Activated CD4-positive, alpha-beta T cell treated with anti-CD3 and anti-CD28 coated beads for 48 hours (primary cell): ENCODE measurements at regions not wholly inside any gene's neighbourhood (a gene's known extent, or its start where the extent isn't known, plus 50 kb on each side); places are given as distances from the start of the nearest gene placed in this dataset.

ENCODE experiments used
- DNase-seq: peaks from one replicate; pipeline ENCODE4 v3.0.0-alpha.2; 2020

DNA sequence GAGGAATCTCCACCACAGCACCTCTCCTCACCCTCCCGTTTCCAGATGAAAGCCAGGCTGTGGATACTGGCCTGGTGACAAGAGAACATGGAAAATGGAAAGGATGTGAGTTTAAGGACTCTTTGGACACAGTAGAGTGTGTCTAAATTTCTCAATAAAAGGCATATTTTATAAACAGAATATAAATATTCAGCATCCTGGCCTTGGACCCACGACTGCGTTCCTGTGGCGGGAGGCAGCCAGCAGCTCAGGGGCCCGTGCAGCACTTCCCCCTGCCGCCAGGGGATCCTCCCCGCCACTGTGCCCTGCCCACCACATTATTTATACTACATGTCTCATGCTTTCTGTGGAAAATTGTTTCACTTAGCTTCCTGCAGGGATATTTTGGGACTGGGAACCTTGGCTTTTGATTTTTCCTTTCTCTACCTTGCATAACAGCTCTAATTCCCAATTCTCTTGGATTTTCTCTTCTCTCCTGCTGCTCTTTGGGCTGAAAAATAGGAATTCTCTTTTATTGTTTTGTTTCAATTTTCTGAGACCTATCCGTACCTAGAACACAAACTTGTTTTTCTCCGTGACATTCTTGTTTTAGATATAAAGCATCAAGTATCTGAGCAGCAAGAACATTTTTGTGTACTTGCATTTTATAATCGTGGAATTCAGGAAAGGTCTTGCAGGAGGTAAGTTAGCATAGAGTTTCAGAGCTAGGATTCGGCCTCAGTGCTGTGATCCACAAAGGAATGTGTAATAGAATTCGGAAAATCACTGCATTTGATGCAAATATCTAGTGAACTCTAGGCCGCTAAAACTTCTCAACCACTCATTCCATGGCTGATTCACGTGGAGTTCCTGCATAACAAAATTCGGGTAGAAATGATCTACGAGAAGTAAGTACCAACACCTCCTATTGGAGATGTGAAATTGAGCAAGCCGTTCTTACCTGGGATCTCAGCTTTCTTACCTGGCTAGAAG, 107.7 kb upstream of the SPATA13 start:
- no peak for DNase-seq

DNA sequence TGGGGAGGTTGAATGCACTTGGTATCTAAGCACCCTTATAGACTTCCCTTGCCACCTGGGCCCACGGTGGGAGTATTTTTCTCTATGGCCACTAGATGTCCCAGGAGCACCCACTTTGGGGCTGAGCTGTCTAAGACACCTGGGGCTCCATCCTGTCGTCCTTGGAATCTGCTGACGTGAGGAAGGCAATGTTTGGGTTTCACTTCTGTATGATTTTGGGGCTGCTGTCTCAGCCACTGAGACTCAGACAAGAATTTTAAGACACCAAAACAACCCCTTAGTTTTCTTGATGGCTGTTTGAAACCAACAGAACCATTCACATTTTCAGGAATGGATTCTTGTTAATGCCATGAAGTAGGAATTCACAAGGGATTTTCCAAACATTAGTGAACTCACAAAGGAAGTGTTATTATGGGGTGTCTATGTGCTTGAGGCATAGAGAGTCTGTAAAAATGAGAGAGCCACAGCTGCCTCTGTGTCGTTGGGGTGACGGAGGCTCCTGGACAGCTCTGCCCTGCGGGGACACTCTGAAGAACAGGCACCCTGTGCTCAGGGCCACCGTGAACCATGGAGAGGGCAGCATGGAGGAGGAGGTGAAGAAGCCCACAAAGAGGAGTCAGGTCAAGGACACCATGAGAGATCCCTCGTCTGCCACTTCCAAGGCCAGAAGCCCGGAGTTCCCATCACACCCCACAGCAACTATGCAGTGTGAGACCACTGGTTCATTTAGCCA, 106.8 kb upstream of the SPATA13 start:
- peak; percentile 76 for DNase-seq

DNA sequence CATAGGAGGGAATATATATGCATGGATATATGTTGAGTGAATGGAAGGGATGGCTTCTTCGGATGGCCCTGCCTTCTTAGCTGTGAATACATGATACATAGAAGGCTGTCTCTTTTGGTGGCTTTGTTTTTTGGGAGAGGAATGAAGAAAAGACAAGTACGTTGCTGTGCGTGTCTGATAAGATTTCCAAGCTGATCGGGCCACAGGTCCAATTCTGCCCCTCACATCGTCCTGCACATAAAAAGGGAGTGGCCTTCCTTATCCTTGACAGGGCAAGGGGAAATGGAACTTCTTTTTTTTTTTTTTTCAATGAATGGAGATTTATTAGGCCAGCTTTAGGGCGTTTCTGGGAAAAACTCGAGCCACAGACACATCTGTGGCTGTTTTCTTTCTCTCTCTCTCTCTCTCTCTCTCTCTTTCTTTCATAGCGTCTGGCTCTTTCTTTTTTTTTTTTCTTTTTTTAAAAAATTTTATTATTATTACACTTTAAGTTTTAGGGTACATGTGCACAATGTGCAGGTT, 103.8 kb upstream of the SPATA13 start:
- no peak for DNase-seq

DNA sequence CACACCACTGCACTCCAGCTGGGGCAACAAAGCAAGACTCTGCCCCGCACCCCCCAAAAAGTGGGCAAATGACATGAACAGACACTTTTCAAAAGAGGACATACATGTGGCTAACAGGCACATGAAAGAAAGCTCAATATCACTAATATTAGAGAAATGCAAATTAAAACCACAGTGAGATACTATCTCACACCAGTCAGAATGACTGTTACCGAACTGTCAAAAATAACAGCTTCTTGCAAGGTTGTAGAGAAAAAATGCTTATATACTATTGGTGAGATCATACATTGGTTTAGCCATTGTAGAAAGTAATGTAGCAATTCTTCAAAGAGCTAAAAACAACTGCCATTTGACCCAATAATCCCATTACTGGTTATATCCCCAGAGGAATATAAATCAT, 99.5 kb upstream of the SPATA13 start:
- DNase-seq: no peak

DNA sequence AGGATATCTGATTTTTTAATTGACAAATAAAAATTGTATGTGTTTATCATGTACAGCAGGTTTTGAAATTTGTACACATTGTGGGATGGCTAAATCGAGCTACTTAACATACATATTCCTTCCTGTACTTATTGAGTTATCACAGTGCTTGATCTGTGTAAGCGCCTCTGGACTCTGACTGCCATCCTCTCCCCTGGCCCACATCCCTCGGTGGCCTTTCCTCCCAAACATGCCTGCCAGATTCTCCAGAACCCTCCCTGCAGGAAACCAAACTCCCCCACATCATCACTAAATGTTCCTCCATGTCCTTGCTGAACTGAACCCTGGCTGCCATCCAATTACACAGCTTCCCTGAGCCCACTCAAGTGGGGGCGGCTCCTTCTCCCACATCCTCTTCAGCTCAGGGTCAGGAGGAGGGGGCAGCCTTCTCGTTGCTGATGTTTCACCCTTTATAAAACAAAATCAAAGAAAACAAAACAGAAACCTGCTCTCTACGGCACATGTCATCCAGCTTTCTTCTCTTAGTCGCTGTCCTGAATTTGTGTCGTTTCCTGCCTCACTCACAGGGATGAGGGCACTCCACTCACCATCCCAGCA, 97.1 kb upstream of the SPATA13 start:
- peak; percentile 15 for DNase-seq

DNA sequence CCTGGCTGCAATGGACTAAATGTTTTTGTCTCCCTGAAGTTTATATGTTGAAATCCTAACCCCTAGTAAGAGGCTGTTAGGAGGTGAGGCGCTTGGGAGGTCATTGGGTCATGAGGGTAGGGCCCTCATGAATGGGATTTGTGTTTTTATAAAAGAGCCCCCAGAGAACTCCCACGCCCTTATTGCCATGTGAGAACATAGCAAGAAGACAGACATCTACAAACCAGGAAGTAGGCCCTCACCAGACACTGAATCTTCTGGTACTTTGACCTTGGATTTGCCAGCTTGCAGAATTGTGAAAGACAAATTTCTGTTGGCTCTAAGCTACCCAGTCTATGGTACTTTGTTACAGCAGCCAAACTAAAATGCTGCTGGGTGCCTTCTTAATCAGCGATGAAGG, 96.1 kb upstream of the SPATA13 start:
- DNase-seq: no peak

DNA sequence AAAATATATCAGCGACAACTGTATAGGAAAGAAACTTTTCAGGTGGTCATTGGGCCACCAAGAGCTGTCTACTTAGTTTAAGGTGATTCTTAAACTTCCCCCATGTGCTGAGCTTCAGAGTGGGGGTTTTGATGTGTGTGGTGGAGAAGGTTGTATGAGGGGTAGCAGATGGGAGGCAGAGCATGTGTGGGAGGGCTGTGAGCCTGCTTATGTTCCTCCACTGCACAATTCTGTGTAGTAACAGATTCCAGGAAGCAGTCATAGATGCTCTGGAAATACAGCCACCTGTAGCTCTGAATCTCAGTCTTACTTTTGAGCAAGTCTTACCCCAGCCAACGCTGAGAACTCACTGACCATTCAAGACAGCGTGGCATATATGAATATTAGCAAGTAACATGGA, 95.3 kb upstream of the SPATA13 start:
- no peak for DNase-seq

DNA sequence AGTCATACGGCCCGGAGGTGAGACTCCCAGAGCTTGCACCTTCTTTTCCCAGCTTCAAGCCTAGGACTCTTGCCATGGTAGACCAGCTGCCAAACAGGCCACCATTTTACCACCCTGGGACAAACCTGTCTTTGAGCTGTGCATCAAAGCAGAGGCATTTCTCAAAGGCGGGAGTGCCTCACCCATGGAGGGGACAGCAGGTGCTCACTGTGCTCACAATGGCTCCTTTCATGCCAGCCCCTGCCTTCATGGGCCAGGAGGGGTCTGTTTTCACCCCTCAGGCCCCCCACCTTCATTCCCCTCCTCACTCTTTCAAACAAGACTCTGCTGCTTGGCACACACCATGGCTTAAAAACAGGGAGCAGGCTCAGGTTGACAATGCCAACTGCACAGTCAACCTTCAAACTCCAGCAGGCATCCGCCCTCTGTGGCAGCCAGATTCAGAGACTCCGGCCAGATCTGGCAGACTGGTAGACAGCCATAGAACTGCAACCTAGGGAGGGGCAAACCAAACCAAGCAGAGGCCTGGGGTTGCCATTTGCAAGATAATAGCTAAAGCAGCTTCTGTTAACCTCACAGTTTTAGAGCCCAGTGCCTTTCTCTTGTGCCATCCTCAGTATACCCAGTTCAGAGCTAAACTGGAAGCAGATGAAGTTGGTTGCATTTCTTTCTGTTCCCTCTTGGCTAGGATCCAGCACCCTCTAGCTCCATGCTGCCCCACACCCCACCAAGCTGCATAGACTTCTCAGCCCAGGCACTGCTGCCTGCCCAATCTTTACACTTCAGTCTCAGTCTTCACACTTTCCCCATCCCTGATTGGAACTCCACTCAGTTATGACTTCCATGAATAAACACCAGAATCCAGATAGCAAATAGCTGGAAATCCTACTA, 93.9 kb upstream of the SPATA13 start:
- DNase-seq: no peak

DNA sequence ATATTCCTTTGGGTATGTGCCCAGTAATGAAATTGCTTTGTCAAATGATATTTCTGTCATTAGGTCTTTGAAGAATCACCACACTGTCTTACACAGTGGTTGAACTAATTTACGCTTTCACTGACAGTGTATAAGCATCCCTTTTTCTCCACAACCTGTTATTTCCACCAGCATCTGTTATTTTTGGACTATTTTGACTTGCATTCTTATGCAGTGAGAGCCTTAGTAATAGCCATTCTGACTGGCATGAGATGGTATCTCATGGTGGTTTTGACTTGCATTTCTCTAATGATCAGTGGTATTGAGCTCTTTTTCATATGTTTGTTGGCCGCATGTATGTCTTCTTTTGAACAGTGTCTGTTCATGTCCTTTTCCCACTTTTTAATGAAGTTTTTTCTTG, 92.0 kb upstream of the SPATA13 start:
- no peak for DNase-seq

DNA sequence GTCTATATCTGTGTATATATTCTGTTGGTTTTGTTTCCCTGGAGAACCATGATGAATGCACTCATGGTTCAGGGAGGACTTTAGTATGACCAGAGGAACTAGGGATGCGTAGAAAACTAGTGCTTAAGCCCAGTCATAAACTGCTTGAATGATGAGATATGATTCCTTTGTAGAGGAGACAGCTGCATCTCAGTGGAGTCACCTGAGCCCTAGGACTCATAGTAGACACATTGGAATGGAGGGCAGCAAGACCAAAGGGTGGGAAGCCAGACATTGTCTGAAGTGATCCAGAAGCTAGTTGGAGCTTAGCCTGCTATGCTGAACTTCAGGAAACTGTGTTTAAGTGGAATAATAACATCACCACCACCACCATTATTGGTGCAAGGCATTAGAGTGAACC, 89.5 kb upstream of the SPATA13 start:
- no peak for DNase-seq

DNA sequence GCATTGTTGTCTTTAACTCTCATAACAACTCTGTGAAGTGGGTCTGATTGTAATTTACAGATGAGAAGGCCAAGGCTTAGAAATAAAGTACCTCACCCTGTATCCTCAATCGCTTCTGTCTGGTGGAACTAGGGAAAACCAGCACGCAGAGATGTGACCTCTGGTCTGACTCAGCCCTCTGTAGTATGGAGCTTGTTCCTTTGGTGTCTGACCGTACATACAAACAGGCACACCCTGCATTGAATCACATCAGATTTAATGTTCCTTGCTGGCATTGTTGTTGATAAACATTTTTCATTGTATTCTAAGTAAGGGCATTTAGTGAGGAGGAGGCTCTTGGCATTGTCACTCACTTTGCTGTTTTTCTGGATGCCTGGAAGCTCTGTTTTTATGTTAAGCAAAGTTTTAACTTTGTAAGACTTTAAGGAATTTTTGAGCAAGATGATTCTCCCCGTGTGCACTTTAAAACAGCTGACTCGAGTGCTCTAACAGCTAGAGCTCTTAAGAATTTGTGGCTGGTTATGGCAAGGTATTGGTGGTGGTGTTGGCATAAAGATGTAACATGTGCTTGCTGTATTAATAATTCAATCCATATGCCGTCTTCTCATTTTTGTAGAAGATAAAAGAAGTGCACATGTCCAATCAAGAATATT, 89.0 kb upstream of the SPATA13 start:
- no peak for DNase-seq

DNA sequence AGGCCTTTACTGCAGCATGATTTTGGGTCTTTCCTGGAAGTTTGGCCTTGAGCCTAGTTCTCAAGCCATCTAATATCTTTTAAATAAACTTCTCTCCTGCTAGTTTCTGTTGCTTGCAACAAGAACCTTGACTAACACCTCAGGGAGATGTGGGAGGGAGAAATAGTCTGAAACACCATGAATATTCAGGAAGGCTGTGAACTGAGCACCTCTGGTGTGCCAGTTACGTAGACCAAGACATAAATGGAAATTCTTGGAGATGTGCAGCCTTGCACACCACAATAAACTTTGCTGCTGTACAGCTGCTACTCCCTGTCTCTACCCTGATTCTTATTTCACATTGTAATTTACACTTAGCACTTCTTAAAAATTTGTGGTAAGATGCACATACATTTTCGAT, 86.9 kb upstream of the SPATA13 start:
- no peak for DNase-seq

DNA sequence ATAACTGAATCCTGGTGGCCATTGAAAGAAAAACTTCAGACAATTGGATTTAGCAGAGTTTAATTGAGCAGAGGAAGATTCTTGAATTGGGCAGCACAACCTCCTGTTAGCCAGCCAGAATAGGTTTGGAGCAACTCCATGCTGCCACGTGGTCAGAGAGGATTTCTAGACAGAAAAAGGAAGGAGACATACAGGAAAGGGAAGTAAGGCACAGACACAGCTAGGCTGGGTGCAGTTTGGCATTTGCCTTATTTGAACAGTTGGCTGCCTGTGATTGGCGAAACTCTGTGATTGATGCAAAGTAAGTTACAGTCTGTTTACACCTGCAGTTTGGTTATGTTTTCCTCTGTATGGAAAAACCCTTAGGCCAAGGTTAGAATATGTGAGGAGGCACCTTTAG, 85.8 kb upstream of the SPATA13 start:
- no peak for DNase-seq

DNA sequence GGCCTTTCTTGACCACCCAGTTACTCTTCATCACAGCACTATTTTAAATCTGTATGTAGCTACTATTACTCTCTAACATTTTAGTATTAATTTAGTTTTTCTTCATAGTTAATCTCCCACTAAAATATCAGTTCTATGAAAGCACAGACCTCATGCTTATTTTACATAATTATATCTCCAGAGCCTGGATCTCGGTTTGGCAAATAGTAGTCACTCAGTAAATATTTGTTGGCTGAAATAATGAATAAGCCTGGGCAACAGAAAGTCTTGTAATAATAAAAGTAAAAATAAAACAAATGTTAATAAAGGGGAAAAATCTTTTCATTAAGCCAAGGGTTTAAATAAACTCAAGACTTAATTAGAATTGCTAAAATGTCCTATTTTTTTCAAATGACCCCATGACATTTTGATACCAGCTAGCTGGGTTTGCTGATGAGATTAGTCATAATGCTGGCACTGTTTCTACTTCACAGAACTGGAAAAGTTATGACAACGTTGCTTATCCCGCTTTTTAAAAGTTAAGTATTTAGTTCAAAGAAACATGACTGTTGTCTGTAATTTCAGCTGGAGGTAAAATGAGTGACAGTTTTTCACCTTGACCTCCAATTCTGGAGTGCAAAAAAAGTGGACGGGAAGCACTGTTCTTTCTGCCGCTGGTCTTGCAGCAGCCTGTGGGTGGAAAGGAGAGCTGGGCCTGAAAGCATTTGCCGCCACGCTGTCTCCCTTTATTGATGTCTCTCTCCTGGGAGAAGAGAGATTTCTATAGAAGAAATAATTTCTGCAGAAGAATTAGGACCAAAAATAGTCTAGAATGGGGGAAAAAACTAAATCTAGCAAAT, 85.2 kb upstream of the SPATA13 start:
- no peak for DNase-seq

DNA sequence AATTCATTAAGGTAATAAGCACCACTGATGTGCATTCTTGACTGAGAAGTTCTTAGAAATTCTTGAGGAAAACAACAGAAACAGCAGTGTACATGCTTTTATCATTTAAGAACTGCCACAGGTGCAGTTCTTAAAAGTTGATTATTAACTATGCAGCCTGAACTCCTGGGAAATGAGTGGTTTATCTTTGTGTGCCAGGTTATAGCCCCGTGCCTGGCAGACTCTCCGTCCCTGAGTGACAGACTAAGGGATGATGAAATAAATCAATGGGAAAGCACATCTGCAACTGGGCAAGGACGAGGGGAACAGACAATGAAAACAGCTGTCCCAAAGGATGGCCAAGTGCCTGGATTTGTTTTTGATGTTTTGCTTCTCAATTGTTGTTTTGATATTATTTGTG, 84.4 kb upstream of the SPATA13 start:
- DNase-seq: no peak

DNA sequence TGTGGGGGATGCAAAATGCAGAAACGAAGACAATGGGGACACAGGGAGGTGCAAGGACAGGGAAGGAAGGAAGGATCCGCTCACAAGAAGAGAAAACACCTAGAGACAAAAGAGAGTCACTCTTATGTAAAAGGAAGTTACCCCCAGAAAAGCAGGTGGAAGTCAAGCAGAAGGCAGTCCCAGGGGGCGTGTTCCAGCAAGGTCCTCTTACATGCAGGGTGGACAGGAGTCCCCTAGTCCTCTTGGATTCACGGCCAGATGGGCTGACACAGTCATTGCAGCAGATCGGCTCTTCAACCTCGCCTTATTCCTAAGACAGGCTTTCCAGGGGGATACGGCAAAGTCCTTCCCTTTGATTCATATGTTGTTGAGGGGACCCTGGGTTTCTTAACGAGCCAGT, 83.9 kb upstream of the SPATA13 start:
- no peak for DNase-seq

DNA sequence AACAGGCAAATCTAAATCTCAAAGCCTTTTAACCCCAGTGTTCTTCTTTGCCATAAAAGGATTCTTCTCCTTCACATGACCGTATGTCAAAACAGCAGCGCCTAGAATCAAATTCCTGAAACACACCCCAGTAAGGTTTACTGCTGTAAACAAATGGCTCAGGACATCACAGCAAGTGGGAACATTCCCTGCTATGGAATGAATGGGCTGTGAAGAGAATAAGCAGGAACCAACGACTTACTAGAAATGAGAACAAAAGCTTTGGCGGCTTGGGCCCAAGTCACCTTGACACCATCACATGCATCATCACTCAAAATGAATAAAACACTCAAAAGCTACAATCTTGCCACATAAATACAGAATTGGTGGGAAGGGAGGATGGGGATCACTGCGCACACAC, 80.4 kb upstream of the SPATA13 start:
- DNase-seq: no peak

DNA sequence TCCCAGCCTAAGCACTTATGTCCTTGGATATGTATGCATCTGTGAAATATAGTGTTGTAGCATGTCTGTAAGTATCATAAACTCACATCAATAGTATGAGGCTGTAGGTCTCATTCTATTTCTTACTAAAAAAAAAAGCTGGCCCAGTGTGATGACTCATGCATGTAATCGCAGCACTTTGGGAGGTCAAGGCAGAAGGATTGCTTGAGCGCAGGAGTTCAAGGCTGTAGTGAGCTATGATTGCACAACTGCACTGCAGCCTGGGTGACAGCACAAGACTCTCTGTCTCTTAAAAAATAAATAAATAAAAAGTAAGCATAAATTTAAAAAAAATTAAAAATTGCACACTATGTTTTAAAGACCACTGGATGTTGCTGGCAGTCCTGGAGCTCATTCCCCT, 79.1 kb upstream of the SPATA13 start:
- no peak for DNase-seq

DNA sequence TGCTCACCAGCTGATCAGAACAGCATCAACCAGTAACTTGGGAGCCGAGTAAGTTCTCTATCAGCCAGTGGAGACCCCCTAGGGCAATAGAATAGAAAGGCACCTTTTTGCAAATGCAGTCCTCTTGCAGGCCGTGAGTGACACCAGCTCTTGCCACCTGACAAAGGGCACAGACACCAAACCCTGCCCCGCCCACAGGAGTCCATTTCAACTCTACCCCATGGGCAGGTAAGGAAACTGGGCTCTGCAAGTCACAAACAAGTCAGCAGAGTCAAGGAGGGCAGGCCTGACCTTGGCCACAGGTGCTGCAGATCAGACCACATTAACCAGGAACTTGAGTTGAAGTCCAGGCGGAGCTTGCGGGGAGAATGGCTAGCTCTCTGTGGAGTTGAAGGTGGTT, 77.4 kb upstream of the SPATA13 start:
- DNase-seq: no peak

DNA sequence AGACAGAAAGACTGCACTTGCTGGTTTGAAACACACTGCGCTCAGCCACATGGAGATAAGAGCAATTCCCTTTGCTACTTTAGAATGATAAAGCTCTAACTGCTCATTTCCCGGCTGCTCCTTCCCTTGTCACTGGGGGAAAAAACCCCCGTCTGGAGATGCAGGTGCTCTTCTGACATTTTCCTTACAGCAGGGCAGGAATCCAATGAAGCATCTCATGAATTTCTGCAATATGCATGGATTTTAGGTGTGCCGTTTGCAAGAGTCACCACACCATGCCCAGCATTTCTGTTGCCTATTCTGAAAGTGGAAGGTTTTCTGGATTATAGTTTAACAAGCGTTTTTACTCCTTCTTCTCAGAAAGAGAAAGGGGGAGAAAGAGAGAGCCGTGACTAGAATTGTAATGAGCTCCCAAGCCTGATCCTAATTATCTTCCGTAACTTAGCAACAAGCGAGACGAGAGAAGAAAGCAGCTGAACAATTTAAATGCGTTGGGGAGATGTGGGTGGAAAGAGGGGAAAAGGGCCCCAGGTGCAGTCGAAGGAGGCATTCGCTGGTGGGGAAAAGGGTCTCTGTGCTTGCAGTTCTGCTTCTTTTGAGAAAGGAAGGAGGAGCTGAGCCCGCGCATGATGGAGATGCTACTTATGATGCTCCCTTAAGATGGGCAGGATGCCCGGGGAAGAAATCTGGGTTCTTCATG, 76.6 kb upstream of the SPATA13 start:
- DNase-seq: no peak
